Right renal pelvis (tissue), 4 donors: ENCODE measurements at regions not wholly inside any gene's neighbourhood (a gene's known extent, or its start where the extent isn't known, plus 50 kb on each side); places are given as distances from the start of the nearest gene placed in this dataset.
"Not testable (repeated sequence)": the region's sequence is repeated elsewhere in the genome, so short reads cannot be mapped to it uniquely, and the experiment has no call there.

Source experiments
- DNase-seq, 4 donors: peaks; one replicate each; pipeline ENCODE4 v3.0.0-alpha.2; 2013; ENCODE audit warnings: low read depth in 4 of 4, low spot score in 3 of 4, missing footprints in 1 of 4

- no peak for DNase-seq
Measured at GRCh38 chr21:33997436-33997835, 75.9 kb upstream of the MRPS6 start.

- no peak for DNase-seq
Measured at GRCh38 chr21:33994373-33994772, 78.8 kb upstream of the ATP5PO start.

- peak in 1 of 4 donors; percentile 13 for DNase-seq
Measured at GRCh38 chr21:33993286-33994231, 78.0 kb upstream of the ATP5PO start.

- not testable (repeated sequence) for DNase-seq
Measured at GRCh38 chr21:33992412-33992811, 76.8 kb upstream of the ATP5PO start.

- no peak for DNase-seq
Measured at GRCh38 chr21:33991133-33991532, 75.5 kb upstream of the ATP5PO start.

GRCh38 chr21:33989440-33989839 lies 73.8 kb upstream of the ATP5PO start:
- DNase-seq, result no peak

GRCh38 chr21:33988237-33989017 lies 72.8 kb upstream of the ATP5PO start:
- DNase-seq, result no peak

GRCh38 chr21:33987461-33987860 lies 71.9 kb upstream of the ATP5PO start:
- no peak for DNase-seq

- DNase-seq, result no peak
Measured at GRCh38 chr21:33985117-33986050, 69.8 kb upstream of the ATP5PO start.

GRCh38 chr21:33984021-33984481 lies 68.4 kb upstream of the ATP5PO start:
- DNase-seq, result no peak

GRCh38 chr21:33981391-33982101 lies 65.9 kb upstream of the ATP5PO start:
- DNase-seq, result no peak

- DNase-seq, result no peak
Measured at GRCh38 chr21:33980276-33980916, 64.8 kb upstream of the ATP5PO start.

GRCh38 chr21:33978585-33978984 lies 63.0 kb upstream of the ATP5PO start:
- DNase-seq, result no peak

- DNase-seq, result no peak
Measured at GRCh38 chr21:33977721-33978369, 62.2 kb upstream of the ATP5PO start.

GRCh38 chr21:33977017-33977720 lies 61.6 kb upstream of the ATP5PO start:
- no peak for DNase-seq

GRCh38 chr21:33976082-33977016 lies 60.7 kb upstream of the ATP5PO start:
- no peak for DNase-seq

- DNase-seq, result no peak
Measured at GRCh38 chr21:33975548-33976081, 60.0 kb upstream of the ATP5PO start.
